Activated CD4-positive, alpha-beta T cell treated with anti-CD3 and anti-CD28 coated beads for 36 hours (primary cell): ENCODE measurements at regions not wholly inside any gene's neighbourhood (a gene's known extent, or its start where the extent isn't known, plus 50 kb on each side); places are given as distances from the start of the nearest gene placed in this dataset.
"Not testable (repeated sequence)": the region's sequence is repeated elsewhere in the genome, so short reads cannot be mapped to it uniquely, and the experiment has no call there.

Experiments
- ATAC-seq: fragments of 200-7000 bp; cut with Tn5 transposase; one replicate; pipeline ENCODE4 v1.10.0; 2021; ENCODE audit warnings: mild to moderate bottlenecking, moderate library complexity
- CTCF ChIA-PET: fragments of 350-600 bp; sonication (Branson Sonifier 250); formaldehyde crosslinking; loops from one replicate; lab custom pipeline; 2021; ENCODE audit warnings: antibody characterized with exemption; lab: Charles Lee
- POLR2A ChIA-PET: fragments of 350-600 bp; sonication (Branson Sonifier 250); formaldehyde crosslinking; loops from one replicate; lab custom pipeline; 2021; ENCODE audit warnings: antibody characterized with exemption, inconsistent platforms; lab: Charles Lee
- DNase-seq: peaks from one replicate; pipeline ENCODE4 v3.0.0-alpha.2; 2020
- H3K27ac Mint-ChIP-seq: one replicate; pipeline ENCODE4 v1.8.0; 2021; ENCODE audit warnings: mixed read lengths
- H3K27me3 Mint-ChIP-seq: one replicate; pipeline ENCODE4 v1.8.0; 2021; ENCODE audit warnings: mixed read lengths
- H3K36me3 Mint-ChIP-seq: one replicate; pipeline ENCODE4 v1.8.0; 2021; ENCODE audit warnings: low read depth, mixed read lengths
- H3K4me1 Mint-ChIP-seq: one replicate; pipeline ENCODE4 v1.8.0; 2021; ENCODE audit warnings: mixed read lengths
- H3K4me3 Mint-ChIP-seq: one replicate; pipeline ENCODE4 v1.8.0; 2021; ENCODE audit warnings: mild to moderate bottlenecking, moderate library complexity, mixed read lengths
- H3K9me3 Mint-ChIP-seq: one replicate; pipeline ENCODE4 v1.8.0; 2021; ENCODE audit warnings: low read depth, mixed read lengths
- intact Hi-C, 2 experiments: fragments of 100-400 bp; cut with DNase I in 1 of 2; cut with micrococcal nuclease in 1 of 2; formaldehyde crosslinking; loops; one replicate each; pipeline versions ENCODE4 v1.14.2 to v1.15.1; 2022 to 2024; cut with DNase I, micrococcal nuclease

- Mint-ChIP-seq H3K4me3 (no peak overlapping the region), H3K36me3 (no peaks in the 10 kb centered on the region), H3K27ac (no peak overlapping the region), H3K27me3 (no peaks in the 10 kb centered on the region), H3K4me1 (no peaks in the 10 kb centered on the region), H3K9me3 (peaks cover 8% of the 10 kb centered on the region)
- DNase-seq, result no peak
- POLR2A ChIA-PET, result no interaction called here
- CTCF ChIA-PET, result no interaction called here
- intact Hi-C loops, result no loop called here
- ATAC-seq, result no peak
Measured at GRCh38 chr4:60945641-60946040, 254.5 kb upstream of the ADGRL3 start.

GRCh38 chr4:60948008-60948407 is 252.1 kb upstream of the ADGRL3 start:
- no peaks in the 10 kb centered on the region for H3K27me3 Mint-ChIP-seq
- no peak for DNase-seq
- intact Hi-C loops, result no loop called here
- no peaks in the 10 kb centered on the region for H3K4me1 Mint-ChIP-seq
- POLR2A ChIA-PET, result no interaction called here
- no peak overlapping the region for H3K27ac Mint-ChIP-seq
- H3K4me3 Mint-ChIP-seq, result no peak overlapping the region
- H3K36me3 Mint-ChIP-seq, result no peaks in the 10 kb centered on the region
- H3K9me3 Mint-ChIP-seq, result peaks cover 7% of the 10 kb centered on the region
- no peak for ATAC-seq
- CTCF ChIA-PET, result no interaction called here

- Mint-ChIP-seq H3K36me3 (no peaks in the 10 kb centered on the region), H3K4me3 (no peak overlapping the region), H3K27ac (no peak overlapping the region), H3K27me3 (no peaks in the 10 kb centered on the region), H3K9me3 (peaks cover 9% of the 10 kb centered on the region), H3K4me1 (no peaks in the 10 kb centered on the region)
- ChIA-PET POLR2A (no interaction called here), CTCF (interaction anchor here (0.6 kb wide), 1 partner anchor 206 kb away, joined by 3 read pairs; no protein-coding TSS in a partner anchor)
- no peak for DNase-seq
- ATAC-seq, result no peak
- intact Hi-C loops, result no loop called here
Measured at GRCh38 chr4:60952921-60953320, 247.2 kb upstream of the ADGRL3 start.

GRCh38 chr4:60953826-60954225 is 246.3 kb upstream of the ADGRL3 start:
- H3K27ac Mint-ChIP-seq, result no peak overlapping the region
- DNase-seq (no peak), ATAC-seq (no peak)
- peaks cover 5% of the 10 kb centered on the region for H3K9me3 Mint-ChIP-seq
- no peaks in the 10 kb centered on the region for H3K27me3 Mint-ChIP-seq
- H3K4me3 Mint-ChIP-seq, result no peak overlapping the region
- no peaks in the 10 kb centered on the region for H3K36me3 Mint-ChIP-seq
- H3K4me1 Mint-ChIP-seq, result no peaks in the 10 kb centered on the region
- POLR2A ChIA-PET, result no interaction called here
- intact Hi-C loops, result no loop called here
- CTCF ChIA-PET, result no interaction called here

GRCh38 chr4:60962286-60962685 is 237.8 kb upstream of the ADGRL3 start:
- peaks cover 5% of the 10 kb centered on the region for H3K9me3 Mint-ChIP-seq
- CTCF ChIA-PET, result no interaction called here
- no peak for ATAC-seq
- no peak overlapping the region for H3K27ac Mint-ChIP-seq
- POLR2A ChIA-PET, result no interaction called here
- H3K4me3 Mint-ChIP-seq, result no peak overlapping the region
- no peaks in the 10 kb centered on the region for H3K4me1 Mint-ChIP-seq
- H3K27me3 Mint-ChIP-seq, result no peaks in the 10 kb centered on the region
- intact Hi-C loops, result no loop called here
- no peak for DNase-seq
- no peaks in the 10 kb centered on the region for H3K36me3 Mint-ChIP-seq

- intact Hi-C loops, result no loop called here
- Mint-ChIP-seq H3K27me3 (no peaks in the 10 kb centered on the region), H3K4me3 (no peak overlapping the region), H3K27ac (no peak overlapping the region), H3K4me1 (no peaks in the 10 kb centered on the region), H3K9me3 (peaks cover 7% of the 10 kb centered on the region), H3K36me3 (no peaks in the 10 kb centered on the region)
- CTCF ChIA-PET, result interaction anchor here (0.6 kb wide), 1 partner anchor 17 kb away, joined by 3 read pairs; no protein-coding TSS in a partner anchor
- no peak for ATAC-seq
- DNase-seq, result no peak
- POLR2A ChIA-PET, result no interaction called here
Measured at GRCh38 chr4:60981534-60981933, 218.6 kb upstream of the ADGRL3 start.

- DNase-seq (no peak), ATAC-seq (no peak)
- H3K36me3 Mint-ChIP-seq, result no peaks in the 10 kb centered on the region
- H3K27ac Mint-ChIP-seq, result no peak overlapping the region
- peaks cover 14% of the 10 kb centered on the region for H3K9me3 Mint-ChIP-seq
- ChIA-PET CTCF (no interaction called here), POLR2A (no interaction called here)
- no peak overlapping the region for H3K4me3 Mint-ChIP-seq
- no peaks in the 10 kb centered on the region for H3K4me1 Mint-ChIP-seq
- H3K27me3 Mint-ChIP-seq, result no peaks in the 10 kb centered on the region
- intact Hi-C loops, result no loop called here
Measured at GRCh38 chr4:60989141-60989540, 211.0 kb upstream of the ADGRL3 start.

GRCh38 chr4:60992037-60992436 is 208.1 kb upstream of the ADGRL3 start:
- H3K27me3 Mint-ChIP-seq, result no peaks in the 10 kb centered on the region
- POLR2A ChIA-PET, result no interaction called here
- H3K9me3 Mint-ChIP-seq, result peaks cover 9% of the 10 kb centered on the region
- H3K4me1 Mint-ChIP-seq, result no peaks in the 10 kb centered on the region
- DNase-seq, result no peak
- CTCF ChIA-PET, result no interaction called here
- H3K27ac Mint-ChIP-seq, result no peak overlapping the region
- H3K36me3 Mint-ChIP-seq, result no peaks in the 10 kb centered on the region
- H3K4me3 Mint-ChIP-seq, result no peak overlapping the region
- intact Hi-C loops, result no loop called here
- ATAC-seq, result no peak

- ChIA-PET CTCF (interaction anchor here (0.6 to 0.7 kb wide), 2 partner anchors 8 to 65 kb away, joined by 3 read pairs; no protein-coding TSS in a partner anchor), POLR2A (no interaction called here)
- no peak for DNase-seq
- no peak overlapping the region for H3K27ac Mint-ChIP-seq
- no peaks in the 10 kb centered on the region for H3K4me1 Mint-ChIP-seq
- no peaks in the 10 kb centered on the region for H3K27me3 Mint-ChIP-seq
- intact Hi-C loops, result no loop called here
- H3K4me3 Mint-ChIP-seq, result no peak overlapping the region
- peaks cover 14% of the 10 kb centered on the region for H3K9me3 Mint-ChIP-seq
- no peak for ATAC-seq
- no peaks in the 10 kb centered on the region for H3K36me3 Mint-ChIP-seq
Measured at GRCh38 chr4:61003301-61003700, 196.8 kb upstream of the ADGRL3 start.

- Mint-ChIP-seq H3K27ac (no peak overlapping the region), H3K27me3 (no peaks in the 10 kb centered on the region), H3K4me3 (no peak overlapping the region), H3K9me3 (peaks cover 15% of the 10 kb centered on the region), H3K4me1 (no peaks in the 10 kb centered on the region), H3K36me3 (no peaks in the 10 kb centered on the region)
- no peak for ATAC-seq
- CTCF ChIA-PET, result no interaction called here
- intact Hi-C loops, result no loop called here
- no peak for DNase-seq
- POLR2A ChIA-PET, result no interaction called here
Measured at GRCh38 chr4:61004651-61005170, 195.4 kb upstream of the ADGRL3 start.

GRCh38 chr4:61011051-61011450 is 189.1 kb upstream of the ADGRL3 start:
- CTCF ChIA-PET, result no interaction called here

GRCh38 chr4:61011936-61012335 is 188.2 kb upstream of the ADGRL3 start:
- H3K27ac Mint-ChIP-seq, ATAC-seq, H3K4me1 Mint-ChIP-seq, DNase-seq, H3K4me3 Mint-ChIP-seq, H3K36me3 Mint-ChIP-seq, POLR2A ChIA-PET, H3K27me3 Mint-ChIP-seq, intact Hi-C loops: not testable (repeated sequence)
- CTCF ChIA-PET, result interaction anchor here (0.6 kb wide), 1 partner anchor 8 kb away, joined by 3 read pairs; no protein-coding TSS in a partner anchor
- H3K9me3 Mint-ChIP-seq, result peaks cover 15% of the 10 kb centered on the region

More at GRCh38 chr4:61011051-61011450, 189.1 kb upstream of the ADGRL3 start:
- intact Hi-C loops, result no loop called here
- peaks cover 13% of the 10 kb centered on the region for H3K9me3 Mint-ChIP-seq
- DNase-seq, result no peak
- no peak for ATAC-seq
- no peaks in the 10 kb centered on the region for H3K36me3 Mint-ChIP-seq
- no peaks in the 10 kb centered on the region for H3K4me1 Mint-ChIP-seq
- H3K27ac Mint-ChIP-seq, result no peak overlapping the region
- H3K4me3 Mint-ChIP-seq, result no peak overlapping the region
- POLR2A ChIA-PET, result no interaction called here
- H3K27me3 Mint-ChIP-seq, result no peaks in the 10 kb centered on the region
